ENCODE measurements at regions not wholly inside any gene's neighbourhood (a gene's known extent, or its start where the extent isn't known, plus 50 kb on each side); places are given as distances from the start of the nearest gene placed in this dataset.
"Not testable (repeated sequence)": the region's sequence is repeated elsewhere in the genome, so short reads cannot be mapped to it uniquely, and the experiment has no call there.

GRCh38 chr5:99061711-99062110 is 132.9 kb upstream of the CHD1 start:
- no peak for DNase-seq (ENCODE audit: low read depth in 3 of 3)

GRCh38 chr5:99061299-99061698 is 132.5 kb upstream of the CHD1 start:
- DNase-seq (ENCODE audit: low read depth in 3 of 3), result no peak

GRCh38 chr5:99060306-99061261 is 131.8 kb upstream of the CHD1 start:
- peak; percentile 65 to 77 (median 71) for DNase-seq (ENCODE audit: low read depth in 3 of 3)

- no peak for DNase-seq (ENCODE audit: low read depth in 3 of 3)
Observed at GRCh38 chr5:99059685-99060084, 130.9 kb upstream of the CHD1 start.

GRCh38 chr5:99058466-99058865 is 129.7 kb upstream of the CHD1 start:
- DNase-seq (ENCODE audit: low read depth in 3 of 3), result no peak

GRCh38 chr5:99054972-99055371 is 126.2 kb upstream of the CHD1 start:
- DNase-seq (ENCODE audit: low read depth in 3 of 3), result no peak

- DNase-seq (ENCODE audit: low read depth in 3 of 3), result no peak
Observed at GRCh38 chr5:99045871-99046270, 117.1 kb upstream of the CHD1 start.

- not testable (repeated sequence) for DNase-seq (ENCODE audit: low read depth in 3 of 3)
Observed at GRCh38 chr5:99043257-99043656, 114.5 kb upstream of the CHD1 start.

- peak in 1 of 3 experiments; percentile 9 for DNase-seq (ENCODE audit: low read depth in 3 of 3)
Observed at GRCh38 chr5:99037668-99038067, 108.9 kb upstream of the CHD1 start.

GRCh38 chr5:99035942-99036341 is 107.1 kb upstream of the CHD1 start:
- no peak for DNase-seq (ENCODE audit: low read depth in 3 of 3)

- no peak for DNase-seq (ENCODE audit: low read depth in 3 of 3)
Observed at GRCh38 chr5:99034336-99034735, 105.5 kb upstream of the CHD1 start.

- DNase-seq (ENCODE audit: low read depth in 3 of 3), result no peak
Observed at GRCh38 chr5:99033014-99033900, 104.5 kb upstream of the CHD1 start.

GRCh38 chr5:99032234-99033013 is 103.6 kb upstream of the CHD1 start:
- DNase-seq (ENCODE audit: low read depth in 3 of 3), result no peak

- DNase-seq (ENCODE audit: low read depth in 3 of 3), result no peak
Observed at GRCh38 chr5:99030906-99031440, 102.2 kb upstream of the CHD1 start.

- DNase-seq (ENCODE audit: low read depth in 3 of 3), result no peak
Observed at GRCh38 chr5:99029172-99029571, 100.4 kb upstream of the CHD1 start.

GRCh38 chr5:99028170-99028569 is 99.4 kb upstream of the CHD1 start:
- not testable (repeated sequence) for DNase-seq (ENCODE audit: low read depth in 3 of 3)

- no peak for DNase-seq (ENCODE audit: low read depth in 3 of 3)
Observed at GRCh38 chr5:99025298-99026045, 96.7 kb upstream of the CHD1 start.

GRCh38 chr5:99023330-99023729 is 94.5 kb upstream of the CHD1 start:
- no peak for DNase-seq (ENCODE audit: low read depth in 3 of 3)

GRCh38 chr5:99022250-99022649 is 93.4 kb upstream of the CHD1 start:
- DNase-seq (ENCODE audit: low read depth in 3 of 3), result no peak

- DNase-seq (ENCODE audit: low read depth in 3 of 3), result no peak
Observed at GRCh38 chr5:99020698-99021048, 91.9 kb upstream of the CHD1 start.

All from stimulated activated CD4-positive, alpha-beta T cell treated with anti-CD3 and anti-CD28 coated beads, TNF-alpha, amount 100 ng/mL, for 4 hours (primary cell).